GM12892 (cell line): ENCODE measurements at regions not wholly inside any gene's neighbourhood (a gene's known extent, or its start where the extent isn't known, plus 50 kb on each side); places are given as distances from the start of the nearest gene placed in this dataset.

Experiments
- POLR2A ChIP-seq: IDR thresholded peaks from 2 replicates; pipeline ENCODE4 v1.6.1; 2011; ENCODE audit warnings: low read depth, low read length, control low read depth
- POLR2AphosphoS5 ChIP-seq: IDR thresholded peaks from 2 replicates; pipeline ENCODE4 v1.6.1; 2011; ENCODE audit warnings: low read depth, low read length, control low read depth
- TAF1 ChIP-seq: IDR thresholded peaks from 2 replicates; pipeline ENCODE4 v1.6.1; 2011; ENCODE audit warnings: low read depth, mild to moderate bottlenecking, control low read depth, low read length, borderline replicate concordance

- TF ChIP-seq TAF1: no peak
- no peak for TF ChIP-seq POLR2A
- TF ChIP-seq POLR2AphosphoS5: no peak
Observed at GRCh38 chr10:131512852-131513251, 201.3 kb upstream of the TCERG1L start.
